Omental fat pad (tissue), 3 donors: ENCODE measurements at regions not wholly inside any gene's neighbourhood (a gene's known extent, or its start where the extent isn't known, plus 50 kb on each side); places are given as distances from the start of the nearest gene placed in this dataset.
"Not testable (repeated sequence)": the region's sequence is repeated elsewhere in the genome, so short reads cannot be mapped to it uniquely, and the experiment has no call there.

ENCODE experiments used
- ATAC-seq: fragments of 150-250 bp; one replicate; pipeline ENCODE4 v1.9.1; 2016; ENCODE audit warnings: mild to moderate bottlenecking, moderate library complexity; ENCODE audit not compliant: low FRiP score
- DNase-seq: peaks from one replicate; pipeline ENCODE4 v3.0.0-alpha.2; 2019; ENCODE audit warnings: low spot score
- CTCF ChIP-seq, 3 donors: fragments of 450-650 bp; IDR thresholded peaks; one replicate each; pipeline ENCODE4 v1.5.1; 2016 to 2017; ENCODE audit warnings: antibody characterized with exemption in 3 of 3, mild to moderate bottlenecking in 3 of 3, moderate library complexity in 2 of 3

DNA sequence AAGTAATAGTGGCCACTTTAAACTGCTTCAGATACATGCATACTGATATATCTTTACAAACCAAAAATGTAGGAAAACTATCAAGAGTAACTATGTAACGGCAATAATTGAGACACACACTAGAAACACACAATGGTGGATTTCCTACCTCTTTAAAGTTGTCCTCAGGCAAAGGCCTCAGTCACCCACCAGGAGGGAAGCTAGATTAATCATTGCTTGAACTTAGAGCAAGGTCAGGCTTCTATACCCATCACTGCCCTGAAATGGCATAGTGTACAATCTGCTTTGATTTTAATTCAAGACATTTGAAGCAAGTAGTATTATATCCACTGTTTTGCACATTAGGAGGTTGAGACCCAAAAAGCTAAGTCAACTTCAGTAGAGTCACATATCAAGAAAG is 110.9 kb downstream of the AREG start:
- TF ChIP-seq CTCF (IDR thresholded peaks at IDR 0.05), result no peak
- no peak for DNase-seq
- no peak for ATAC-seq

GRCh38 chr4:74559853-74560252 is 114.9 kb downstream of the AREG start:
- no peak for TF ChIP-seq CTCF (IDR thresholded peaks at IDR 0.05)
- no peak for DNase-seq

DNA sequence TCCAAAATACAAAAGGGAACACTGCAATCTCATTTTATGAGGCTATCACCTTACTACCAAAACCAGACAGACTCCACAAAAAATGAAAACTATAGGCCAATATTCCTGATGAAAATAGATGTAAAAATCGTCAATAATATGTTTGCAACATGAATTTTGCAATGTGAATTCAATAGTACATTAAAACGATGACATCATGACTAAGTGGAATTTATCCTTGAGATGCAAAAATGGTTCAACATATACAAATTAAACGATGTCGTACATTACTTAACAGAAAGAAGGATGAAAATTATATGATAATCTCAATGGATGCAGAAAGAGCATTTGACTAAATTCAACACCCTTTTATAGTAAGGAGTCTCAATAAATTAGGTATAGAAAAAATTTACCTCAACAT is 123.0 kb downstream of the AREG start:
- TF ChIP-seq CTCF (IDR thresholded peaks at IDR 0.05), result no peak
- no peak for ATAC-seq
- DNase-seq, result no peak

More at GRCh38 chr4:74559853-74560252, 114.9 kb downstream of the AREG start:
- no peak for ATAC-seq

- DNase-seq (no peak), ATAC-seq (no peak)
- no peak for TF ChIP-seq CTCF (IDR thresholded peaks at IDR 0.05)
Measured at GRCh38 chr4:74570095-74570494, 125.2 kb downstream of the AREG start.

- ATAC-seq (no peak), DNase-seq (no peak)
- no peak for TF ChIP-seq CTCF (IDR thresholded peaks at IDR 0.05)
Measured at GRCh38 chr4:74578329-74578728, 133.4 kb downstream of the AREG start.

DNA sequence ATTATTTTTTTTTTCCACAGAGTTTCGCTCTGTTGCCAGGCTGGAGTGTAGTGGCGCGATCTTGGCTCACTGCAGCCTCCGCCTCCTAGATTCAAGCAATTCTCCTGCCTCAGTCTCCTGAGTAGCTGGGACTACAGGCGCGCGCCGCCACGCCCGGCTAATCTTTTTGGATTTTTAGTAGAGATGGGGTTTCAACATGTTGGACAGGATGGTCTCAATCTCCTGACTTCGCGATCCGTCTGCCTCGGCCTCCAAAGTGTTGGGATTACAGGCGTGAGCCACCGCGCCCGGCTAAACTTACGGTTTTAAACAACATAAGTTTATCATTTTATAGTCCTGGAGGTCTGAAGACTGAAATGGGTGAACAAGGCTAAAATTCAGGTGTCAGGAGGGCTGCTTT is 133.9 kb downstream of the AREG start:
- ATAC-seq, DNase-seq: not testable (repeated sequence)

GRCh38 chr4:74583089-74583700 is 138.3 kb downstream of the AREG start:
- ATAC-seq, result no peak
- TF ChIP-seq CTCF (IDR thresholded peaks at IDR 0.05), result no peak
- no peak for DNase-seq

- no peak for TF ChIP-seq CTCF (IDR thresholded peaks at IDR 0.05)
- no peak for DNase-seq
- no peak for ATAC-seq
Measured at GRCh38 chr4:74583757-74584156, 138.8 kb downstream of the AREG start.
